NCI-H510A treated with DMSO at 0.1 percent for 48 hours (cell line): ENCODE measurements at regions not wholly inside any gene's neighbourhood (a gene's known extent, or its start where the extent isn't known, plus 50 kb on each side); places are given as distances from the start of the nearest gene placed in this dataset.

Experiments used
- DNase-seq: peaks from one replicate; lab custom pipeline; 2025; lab: John Stamatoyannopoulos, UW

- no peak for DNase-seq
These were observed 50.0 kb upstream of the SYNPR start for GRCh38 chr3:63228087-63228486.
